Middle frontal gyrus (tissue), 1 donor: ENCODE measurements at regions not wholly inside any gene's neighbourhood (a gene's known extent, or its start where the extent isn't known, plus 50 kb on each side); places are given as distances from the start of the nearest gene placed in this dataset.

Experiments
- DNase-seq: peaks from one replicate; pipeline ENCODE4 v3.0.0-alpha.2; 2015; ENCODE audit warnings: low spot score; ENCODE audit errors: extremely low spot score

GRCh38 chr16:66289986-66290385 is 76.5 kb upstream of the CDH5 start:
- DNase-seq: no peak

- no peak for DNase-seq
Measured at GRCh38 chr16:66289051-66289680, 77.3 kb upstream of the CDH5 start.

GRCh38 chr16:66287926-66288325 is 78.6 kb upstream of the CDH5 start:
- no peak for DNase-seq

- no peak for DNase-seq
Measured at GRCh38 chr16:66287416-66287815, 79.1 kb upstream of the CDH5 start.

- no peak for DNase-seq
Measured at GRCh38 chr16:66286527-66286926, 80.0 kb upstream of the CDH5 start.

- DNase-seq: no peak
Measured at GRCh38 chr16:66278604-66279262, 87.8 kb upstream of the CDH5 start.

- DNase-seq: no peak
Measured at GRCh38 chr16:66278111-66278531, 88.4 kb upstream of the CDH5 start.

- no peak for DNase-seq
Measured at GRCh38 chr16:66277311-66278070, 89.0 kb upstream of the CDH5 start.

GRCh38 chr16:66275775-66276428 is 90.6 kb upstream of the CDH5 start:
- DNase-seq: no peak

- no peak for DNase-seq
Measured at GRCh38 chr16:66274335-66275110, 92.0 kb upstream of the CDH5 start.

GRCh38 chr16:66273644-66274334 is 92.7 kb upstream of the CDH5 start:
- no peak for DNase-seq

GRCh38 chr16:66273053-66273452 is 93.4 kb upstream of the CDH5 start:
- DNase-seq: no peak

- DNase-seq: no peak
Measured at GRCh38 chr16:66272461-66272860, 94.0 kb upstream of the CDH5 start.

- DNase-seq: no peak
Measured at GRCh38 chr16:66271074-66272060, 95.1 kb upstream of the CDH5 start.

GRCh38 chr16:66270333-66270927 is 96.1 kb upstream of the CDH5 start:
- peak; percentile 32 for DNase-seq

GRCh38 chr16:66269617-66270332 is 96.7 kb upstream of the CDH5 start:
- DNase-seq: no peak

- DNase-seq: no peak
Measured at GRCh38 chr16:66267292-66268014, 99.0 kb upstream of the CDH5 start.
